ENCODE measurements at regions not wholly inside any gene's neighbourhood (a gene's known extent, or its start where the extent isn't known, plus 50 kb on each side); places are given as distances from the start of the nearest gene placed in this dataset.

DNA sequence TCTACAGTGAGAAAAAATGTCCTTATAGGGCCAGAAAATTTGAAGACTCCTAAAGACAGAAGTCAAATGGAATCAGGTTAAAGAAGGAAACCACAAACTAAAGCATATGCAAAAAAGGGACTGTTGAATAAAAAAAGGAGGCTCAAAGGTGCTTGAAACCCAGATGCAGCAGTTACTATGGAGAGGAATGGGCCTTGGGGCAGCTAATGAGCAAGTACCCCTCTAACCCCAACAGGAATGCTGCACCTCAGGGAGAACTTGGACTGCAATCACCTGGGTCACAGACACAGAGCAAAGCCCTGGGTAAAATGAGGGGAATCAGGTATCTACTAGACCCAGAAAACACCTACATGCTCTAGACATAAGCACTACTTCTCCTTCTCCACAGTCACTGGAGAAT, 313.9 kb downstream of the UBE3D start:
- H3K4me3 ChIP-seq (replicated peaks; ENCODE audit: low read depth, low read length): no peak overlapping the region
- TF ChIP-seq, protein P1, sequence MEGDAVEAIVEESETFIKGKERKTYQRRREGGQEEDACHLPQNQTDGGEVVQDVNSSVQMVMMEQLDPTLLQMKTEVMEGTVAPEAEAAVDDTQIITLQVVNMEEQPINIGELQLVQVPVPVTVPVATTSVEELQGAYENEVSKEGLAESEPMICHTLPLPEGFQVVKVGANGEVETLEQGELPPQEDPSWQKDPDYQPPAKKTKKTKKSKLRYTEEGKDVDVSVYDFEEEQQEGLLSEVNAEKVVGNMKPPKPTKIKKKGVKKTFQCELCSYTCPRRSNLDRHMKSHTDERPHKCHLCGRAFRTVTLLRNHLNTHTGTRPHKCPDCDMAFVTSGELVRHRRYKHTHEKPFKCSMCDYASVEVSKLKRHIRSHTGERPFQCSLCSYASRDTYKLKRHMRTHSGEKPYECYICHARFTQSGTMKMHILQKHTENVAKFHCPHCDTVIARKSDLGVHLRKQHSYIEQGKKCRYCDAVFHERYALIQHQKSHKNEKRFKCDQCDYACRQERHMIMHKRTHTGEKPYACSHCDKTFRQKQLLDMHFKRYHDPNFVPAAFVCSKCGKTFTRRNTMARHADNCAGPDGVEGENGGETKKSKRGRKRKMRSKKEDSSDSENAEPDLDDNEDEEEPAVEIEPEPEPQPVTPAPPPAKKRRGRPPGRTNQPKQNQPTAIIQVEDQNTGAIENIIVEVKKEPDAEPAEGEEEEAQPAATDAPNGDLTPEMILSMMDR (IDR thresholded peaks at IDR 0.05; ENCODE audit: low read length, missing control alignments): no peak
- DNase-seq (ENCODE audit: low read depth): no peak

DNA sequence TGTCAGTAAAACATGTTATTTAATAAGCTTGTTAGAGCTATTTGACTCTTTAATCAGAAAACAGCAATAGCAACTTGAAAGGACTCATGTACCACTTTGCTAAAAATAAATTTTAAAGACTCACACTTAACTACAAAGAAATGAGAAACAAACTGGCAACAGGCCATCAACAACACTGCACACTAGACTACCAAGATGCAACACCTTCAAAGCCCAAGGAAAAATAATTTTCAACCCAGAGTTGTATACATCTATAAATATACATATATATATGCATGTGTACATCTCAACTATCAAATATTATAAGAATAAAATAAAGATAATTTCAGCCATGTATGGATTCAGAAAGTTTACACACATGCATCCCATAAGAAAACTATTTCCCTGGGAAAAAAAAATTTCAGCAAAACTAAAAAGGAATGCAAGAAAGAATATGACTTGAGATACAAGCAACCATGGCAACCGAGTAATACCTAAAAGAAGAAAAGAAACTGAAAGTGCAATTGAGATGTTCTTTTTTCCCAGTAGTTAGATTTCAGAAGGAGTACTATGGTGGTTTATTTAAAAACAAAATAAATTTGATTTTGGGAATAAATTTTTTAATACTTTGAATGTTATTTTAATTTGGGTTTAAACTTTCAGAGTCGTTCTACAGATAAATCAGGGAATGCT, 303.8 kb downstream of the UBE3D start:
- DNase-seq (ENCODE audit: low read depth): no peak
- TF ChIP-seq, protein P1 (IDR thresholded peaks at IDR 0.05; ENCODE audit: low read length, missing control alignments): no peak
- H3K4me3 ChIP-seq (replicated peaks; ENCODE audit: low read depth, low read length): no peak overlapping the region

DNA sequence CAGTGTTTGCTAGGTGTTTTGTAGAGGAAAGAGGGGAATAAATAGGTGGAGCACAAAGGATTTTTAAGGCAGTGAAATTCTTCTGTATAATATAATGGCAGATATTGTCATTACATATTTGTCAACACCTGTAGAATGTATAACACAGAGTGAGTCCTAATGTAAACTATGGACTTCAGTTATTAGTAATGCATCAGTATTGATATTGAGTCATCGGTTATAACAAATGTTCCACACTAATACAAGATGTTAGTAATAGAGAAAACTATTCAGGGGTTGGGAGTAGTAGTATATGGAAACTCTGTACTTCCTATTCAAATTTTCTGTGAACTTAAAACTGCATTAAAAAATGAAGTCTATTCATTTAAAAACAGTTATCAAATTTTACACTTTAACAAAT, 299.2 kb downstream of the UBE3D start:
- H3K4me3 ChIP-seq (replicated peaks; ENCODE audit: low read depth, low read length): no peak overlapping the region
- no peak for DNase-seq (ENCODE audit: low read depth)
- TF ChIP-seq, protein P1 (IDR thresholded peaks at IDR 0.05; ENCODE audit: low read length, missing control alignments): no peak

DNA sequence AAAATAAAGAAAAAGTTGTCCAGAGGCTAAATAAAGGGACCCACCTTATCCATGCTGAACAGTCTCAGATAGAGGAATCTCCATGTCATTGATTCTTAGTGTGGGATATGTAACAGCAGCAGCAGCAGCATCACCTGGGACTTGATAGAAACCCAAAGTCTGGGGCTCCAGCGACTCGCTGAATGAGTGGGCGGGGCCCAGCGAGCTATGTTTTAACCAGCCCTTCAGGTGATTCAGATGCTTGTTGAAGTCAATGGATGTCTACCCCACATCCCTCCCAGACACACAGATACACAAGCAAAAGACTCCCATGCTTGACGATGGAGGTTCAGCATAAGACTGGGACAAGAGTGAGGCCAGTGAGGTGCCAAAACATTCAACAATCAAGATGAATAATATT, 298.6 kb downstream of the UBE3D start:
- H3K4me3 ChIP-seq (replicated peaks; ENCODE audit: low read depth, low read length): no peak overlapping the region
- TF ChIP-seq, protein P1 (IDR thresholded peaks at IDR 0.05; ENCODE audit: low read length, missing control alignments): no peak
- no peak for DNase-seq (ENCODE audit: low read depth)

DNA sequence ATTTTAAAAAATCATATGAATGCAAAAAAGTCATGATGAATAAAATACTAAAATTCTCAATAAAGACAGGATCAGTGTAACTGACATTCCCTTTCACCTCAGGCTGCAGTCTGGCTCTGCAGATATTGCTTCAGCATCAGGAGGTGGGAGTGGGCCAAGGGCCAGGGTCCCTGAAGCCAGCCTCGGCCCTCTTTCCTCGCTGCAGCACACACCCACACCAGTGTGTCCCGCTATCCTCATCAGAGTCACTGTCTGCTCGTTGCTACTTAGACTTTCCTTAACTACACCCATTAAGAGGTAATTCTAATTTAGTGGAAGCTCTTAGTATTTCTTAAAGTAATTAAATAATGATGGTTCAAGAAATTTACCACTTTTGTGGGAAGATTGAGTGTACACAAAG, 298.2 kb downstream of the UBE3D start:
- DNase-seq (ENCODE audit: low read depth): no peak
- H3K4me3 ChIP-seq (replicated peaks; ENCODE audit: low read depth, low read length): no peak overlapping the region
- TF ChIP-seq, protein P1 (IDR thresholded peaks at IDR 0.05; ENCODE audit: low read length, missing control alignments): no peak

DNA sequence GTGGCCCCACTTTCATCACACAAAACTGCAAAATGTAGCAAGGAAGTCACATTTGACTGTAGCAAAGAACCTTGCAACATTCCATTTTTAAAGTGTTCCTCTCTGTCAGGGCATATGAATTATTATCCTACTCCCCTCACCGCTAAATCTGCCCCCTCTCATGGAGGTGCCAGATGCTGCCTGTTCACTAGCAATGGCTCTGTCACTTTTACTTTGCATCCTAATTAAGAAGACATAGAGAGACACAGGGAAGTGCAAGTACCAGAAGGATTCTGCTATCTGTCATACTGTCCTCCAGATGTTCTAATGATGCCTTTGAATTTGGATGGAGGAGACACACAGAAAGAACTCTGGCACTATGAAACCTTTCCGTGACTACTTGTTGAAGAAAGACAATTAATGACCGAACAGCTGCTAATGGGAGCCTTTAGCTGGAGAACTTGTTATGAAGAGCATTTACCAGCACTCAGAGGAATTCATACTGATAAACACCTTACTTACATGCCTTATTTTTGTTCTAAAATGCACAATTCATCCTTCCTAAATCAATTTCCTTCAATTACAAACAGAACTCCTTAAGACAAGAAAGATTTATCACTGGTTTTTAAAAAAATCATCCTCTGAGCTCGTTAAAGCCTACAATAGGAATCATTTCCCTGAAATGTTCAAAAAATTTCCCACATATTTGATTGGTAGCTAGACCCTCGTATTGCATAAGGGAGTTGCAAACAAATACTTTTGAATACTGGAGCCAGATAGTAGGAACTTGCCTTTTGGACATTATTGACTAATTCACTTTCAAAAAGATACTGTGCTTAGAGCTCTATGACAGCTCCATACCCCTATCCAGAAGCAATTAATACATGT, 292.6 kb downstream of the UBE3D start:
- DNase-seq (ENCODE audit: low read depth): no peak
- H3K4me3 ChIP-seq (replicated peaks; ENCODE audit: low read depth, low read length): no peak overlapping the region
- TF ChIP-seq, protein P1 (IDR thresholded peaks at IDR 0.05; ENCODE audit: low read length, missing control alignments): no peak
